GM23338 (cell line): ENCODE measurements at regions not wholly inside any gene's neighbourhood (a gene's known extent, or its start where the extent isn't known, plus 50 kb on each side); places are given as distances from the start of the nearest gene placed in this dataset.

Source experiments
- CREB1 ChIP-seq: fragments of 250-450 bp; sonication (Bioruptor Pico); IDR thresholded peaks from 2 replicates; pipeline ENCODE4 v1.5.0; 2020; ENCODE audit warnings: low read depth, mild to moderate bottlenecking, moderate library complexity
- EZH2 ChIP-seq: fragments of 200-600 bp; sonication (generic); IDR thresholded peaks from one replicate; pipeline ENCODE4 v1.8.0; 2017; ENCODE audit warnings: antibody characterized with exemption, mild to moderate bottlenecking, low read depth; ENCODE audit not compliant: unreplicated experiment
- EZH2phosphoT487 ChIP-seq: fragments of 200-600 bp; sonication (generic); IDR thresholded peaks from one replicate; pipeline ENCODE4 v1.8.1; 2018; ENCODE audit warnings: antibody characterized with exemption; ENCODE audit not compliant: unreplicated experiment
- JUNB ChIP-seq: IDR thresholded peaks from one replicate; pipeline ENCODE4 v1.6.1; 2016; ENCODE audit warnings: antibody characterized with exemption; ENCODE audit not compliant: unreplicated experiment
- POLR2AphosphoS5 ChIP-seq: IDR thresholded peaks from 2 replicates; pipeline ENCODE4 v1.6.1; 2016; ENCODE audit warnings: antibody characterized with exemption, low read depth
- ZNF331 ChIP-seq: fragments of 250-450 bp; sonication (Bioruptor Pico); IDR thresholded peaks from 2 replicates; pipeline ENCODE4 v1.5.0; 2020; ENCODE audit warnings: low read depth, mild to moderate bottlenecking, moderate library complexity
- TF ChIP-seq, protein P1 (sequence below), 2 experiments: fragments of 200-600 bp in 1 of 2; sonication (generic) in 1 of 2; conservative IDR thresholded peaks; 2 replicates each; pipeline versions ENCODE4 v1.5.1 to v1.6.1; 2016 to 2017; ENCODE audit warnings: antibody characterized with exemption in 2 of 2, low read depth in 2 of 2, mild to moderate bottlenecking in 2 of 2, moderate library complexity in 1 of 2
- TF ChIP-seq, protein P2 (sequence below): IDR thresholded peaks from one replicate; pipeline ENCODE4 v1.6.1; 2018; ENCODE audit warnings: antibody characterized with exemption; ENCODE audit not compliant: unreplicated experiment
- TF ChIP-seq, protein P3 (sequence below): IDR thresholded peaks from 2 replicates; pipeline ENCODE4 v1.6.1; 2016; ENCODE audit warnings: antibody characterized with exemption

DNA sequence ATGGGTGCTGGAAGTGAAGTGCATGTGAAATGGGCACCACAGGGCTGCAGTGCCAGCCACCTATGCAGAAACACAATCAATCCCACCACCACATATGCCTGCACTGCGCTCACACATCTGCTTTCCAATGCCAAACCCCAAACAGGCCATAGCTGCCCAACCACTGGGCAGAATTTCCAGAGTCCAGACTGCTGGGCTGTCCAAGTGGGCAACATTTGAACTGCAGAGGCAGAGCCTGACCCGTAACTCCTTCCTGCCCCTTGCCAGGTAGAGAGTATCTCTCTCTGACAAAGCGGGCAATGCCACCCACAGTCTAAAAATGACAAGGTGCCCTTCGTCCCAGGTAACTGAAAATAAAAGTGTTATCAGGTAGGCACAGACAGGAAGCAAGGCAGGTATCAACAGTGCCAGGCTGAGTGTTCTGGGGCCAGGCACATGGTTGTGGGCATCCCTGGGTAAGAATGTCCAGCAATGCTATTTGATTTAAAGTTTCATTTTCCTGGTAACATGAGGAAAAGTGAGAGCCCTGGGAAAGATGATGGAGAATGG is 79.5 kb downstream of the FOXA2 start:
- TF ChIP-seq EZH2 (no peak), POLR2AphosphoS5 (no peak), EZH2phosphoT487 (no peak), ZNF331 (CRISPR knock-in tag) (no peak), CREB1 (CRISPR knock-in tag) (no peak), JUNB (no peak)
- TF ChIP-seq, protein P1, sequence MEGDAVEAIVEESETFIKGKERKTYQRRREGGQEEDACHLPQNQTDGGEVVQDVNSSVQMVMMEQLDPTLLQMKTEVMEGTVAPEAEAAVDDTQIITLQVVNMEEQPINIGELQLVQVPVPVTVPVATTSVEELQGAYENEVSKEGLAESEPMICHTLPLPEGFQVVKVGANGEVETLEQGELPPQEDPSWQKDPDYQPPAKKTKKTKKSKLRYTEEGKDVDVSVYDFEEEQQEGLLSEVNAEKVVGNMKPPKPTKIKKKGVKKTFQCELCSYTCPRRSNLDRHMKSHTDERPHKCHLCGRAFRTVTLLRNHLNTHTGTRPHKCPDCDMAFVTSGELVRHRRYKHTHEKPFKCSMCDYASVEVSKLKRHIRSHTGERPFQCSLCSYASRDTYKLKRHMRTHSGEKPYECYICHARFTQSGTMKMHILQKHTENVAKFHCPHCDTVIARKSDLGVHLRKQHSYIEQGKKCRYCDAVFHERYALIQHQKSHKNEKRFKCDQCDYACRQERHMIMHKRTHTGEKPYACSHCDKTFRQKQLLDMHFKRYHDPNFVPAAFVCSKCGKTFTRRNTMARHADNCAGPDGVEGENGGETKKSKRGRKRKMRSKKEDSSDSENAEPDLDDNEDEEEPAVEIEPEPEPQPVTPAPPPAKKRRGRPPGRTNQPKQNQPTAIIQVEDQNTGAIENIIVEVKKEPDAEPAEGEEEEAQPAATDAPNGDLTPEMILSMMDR (conservative IDR thresholded peaks at IDR 0.05; ENCODE audit: low read depth in 2 of 2) = no peak
- TF ChIP-seq, protein P2, sequence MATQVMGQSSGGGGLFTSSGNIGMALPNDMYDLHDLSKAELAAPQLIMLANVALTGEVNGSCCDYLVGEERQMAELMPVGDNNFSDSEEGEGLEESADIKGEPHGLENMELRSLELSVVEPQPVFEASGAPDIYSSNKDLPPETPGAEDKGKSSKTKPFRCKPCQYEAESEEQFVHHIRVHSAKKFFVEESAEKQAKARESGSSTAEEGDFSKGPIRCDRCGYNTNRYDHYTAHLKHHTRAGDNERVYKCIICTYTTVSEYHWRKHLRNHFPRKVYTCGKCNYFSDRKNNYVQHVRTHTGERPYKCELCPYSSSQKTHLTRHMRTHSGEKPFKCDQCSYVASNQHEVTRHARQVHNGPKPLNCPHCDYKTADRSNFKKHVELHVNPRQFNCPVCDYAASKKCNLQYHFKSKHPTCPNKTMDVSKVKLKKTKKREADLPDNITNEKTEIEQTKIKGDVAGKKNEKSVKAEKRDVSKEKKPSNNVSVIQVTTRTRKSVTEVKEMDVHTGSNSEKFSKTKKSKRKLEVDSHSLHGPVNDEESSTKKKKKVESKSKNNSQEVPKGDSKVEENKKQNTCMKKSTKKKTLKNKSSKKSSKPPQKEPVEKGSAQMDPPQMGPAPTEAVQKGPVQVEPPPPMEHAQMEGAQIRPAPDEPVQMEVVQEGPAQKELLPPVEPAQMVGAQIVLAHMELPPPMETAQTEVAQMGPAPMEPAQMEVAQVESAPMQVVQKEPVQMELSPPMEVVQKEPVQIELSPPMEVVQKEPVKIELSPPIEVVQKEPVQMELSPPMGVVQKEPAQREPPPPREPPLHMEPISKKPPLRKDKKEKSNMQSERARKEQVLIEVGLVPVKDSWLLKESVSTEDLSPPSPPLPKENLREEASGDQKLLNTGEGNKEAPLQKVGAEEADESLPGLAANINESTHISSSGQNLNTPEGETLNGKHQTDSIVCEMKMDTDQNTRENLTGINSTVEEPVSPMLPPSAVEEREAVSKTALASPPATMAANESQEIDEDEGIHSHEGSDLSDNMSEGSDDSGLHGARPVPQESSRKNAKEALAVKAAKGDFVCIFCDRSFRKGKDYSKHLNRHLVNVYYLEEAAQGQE = no peak
- TF ChIP-seq, protein P3, sequence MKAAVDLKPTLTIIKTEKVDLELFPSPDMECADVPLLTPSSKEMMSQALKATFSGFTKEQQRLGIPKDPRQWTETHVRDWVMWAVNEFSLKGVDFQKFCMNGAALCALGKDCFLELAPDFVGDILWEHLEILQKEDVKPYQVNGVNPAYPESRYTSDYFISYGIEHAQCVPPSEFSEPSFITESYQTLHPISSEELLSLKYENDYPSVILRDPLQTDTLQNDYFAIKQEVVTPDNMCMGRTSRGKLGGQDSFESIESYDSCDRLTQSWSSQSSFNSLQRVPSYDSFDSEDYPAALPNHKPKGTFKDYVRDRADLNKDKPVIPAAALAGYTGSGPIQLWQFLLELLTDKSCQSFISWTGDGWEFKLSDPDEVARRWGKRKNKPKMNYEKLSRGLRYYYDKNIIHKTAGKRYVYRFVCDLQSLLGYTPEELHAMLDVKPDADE = no peak
